Astrocyte (in vitro differentiated cells and primary cell): ENCODE measurements at regions not wholly inside any gene's neighbourhood (a gene's known extent, or its start where the extent isn't known, plus 50 kb on each side); places are given as distances from the start of the nearest gene placed in this dataset.

Experiments
- DNase-seq: peaks from one replicate; pipeline ENCODE4 v3.0.0-alpha.2; 2010; ENCODE audit warnings: low read depth
- FAIRE-seq: peaks from 2 replicates; lab custom pipeline; 2011; peaks lifted over from hg19 to GRCh38; lab: Jason Lieb, UNC
- H2AFZ ChIP-seq: 2 replicates; pipeline ENCODE4 v1.6.0; 2012; ENCODE audit warnings: low read depth, low read length, inconsistent platforms
- H3K27ac ChIP-seq: 2 replicates; pipeline ENCODE4 v1.5.1; 2011; ENCODE audit warnings: low read depth, low read length, inconsistent platforms
- H3K27me3 ChIP-seq: 2 replicates; pipeline ENCODE4 v1.6.0; 2011; ENCODE audit warnings: low read length, inconsistent platforms; ENCODE audit not compliant: insufficient read depth
- H3K36me3 ChIP-seq: 2 replicates; pipeline ENCODE4 v1.5.1; 2011; ENCODE audit warnings: low read length, inconsistent platforms; ENCODE audit not compliant: insufficient read depth
- H3K4me1 ChIP-seq: 2 replicates; pipeline ENCODE4 v1.5.1; 2011; ENCODE audit warnings: low read length, inconsistent platforms; ENCODE audit not compliant: insufficient read depth
- H3K4me2 ChIP-seq: 2 replicates; pipeline ENCODE4 v1.6.0; 2012; ENCODE audit warnings: low read length, inconsistent platforms
- H3K4me3 ChIP-seq: 2 replicates; pipeline ENCODE4 v1.5.1; 2011; ENCODE audit warnings: low read depth, mild to moderate bottlenecking, low read length, inconsistent platforms; ENCODE audit not compliant: insufficient read depth
- H3K79me2 ChIP-seq: 2 replicates; pipeline ENCODE4 v1.6.0; 2012; ENCODE audit warnings: mild to moderate bottlenecking, low read length, inconsistent platforms; ENCODE audit not compliant: insufficient read depth
- H3K9ac ChIP-seq: 2 replicates; pipeline ENCODE4 v1.6.0; 2012; ENCODE audit warnings: mild to moderate bottlenecking, low read length, inconsistent platforms
- H3K9me3 ChIP-seq: 2 replicates; pipeline ENCODE4 v1.5.1; 2012; ENCODE audit warnings: low read depth, mild to moderate bottlenecking, low read length, inconsistent platforms; ENCODE audit not compliant: insufficient read depth
- H4K20me1 ChIP-seq: 2 replicates; pipeline ENCODE4 v1.6.0; 2012; ENCODE audit warnings: low read length, inconsistent platforms; ENCODE audit not compliant: insufficient read depth
- H3K27ac Mint-ChIP-seq: one replicate; pipeline ENCODE4 v1.8.0; 2021; ENCODE audit warnings: mild to moderate bottlenecking, mixed read lengths; ENCODE audit not compliant: unreplicated experiment
- H3K27me3 Mint-ChIP-seq: one replicate; pipeline ENCODE4 v1.8.0; 2021; ENCODE audit warnings: low read depth, mixed read lengths; ENCODE audit not compliant: unreplicated experiment
- H3K36me3 Mint-ChIP-seq: one replicate; pipeline ENCODE4 v1.8.0; 2021; ENCODE audit warnings: low read depth, mixed read lengths; ENCODE audit not compliant: unreplicated experiment
- H3K4me1 Mint-ChIP-seq: one replicate; pipeline ENCODE4 v1.8.0; 2021; ENCODE audit warnings: low read depth, mixed read lengths; ENCODE audit not compliant: unreplicated experiment
- H3K4me3 Mint-ChIP-seq: one replicate; pipeline ENCODE4 v1.8.0; 2021; ENCODE audit warnings: mild to moderate bottlenecking, moderate library complexity, mixed read lengths; ENCODE audit not compliant: unreplicated experiment
- H3K9me3 Mint-ChIP-seq: one replicate; pipeline ENCODE4 v1.8.0; 2021; ENCODE audit warnings: mild to moderate bottlenecking, mixed read lengths; ENCODE audit not compliant: unreplicated experiment
- EZH2 ChIP-seq: IDR thresholded peaks from 2 replicates; pipeline ENCODE4 v1.6.1; 2012; ENCODE audit warnings: mild to moderate bottlenecking, low read length, inconsistent platforms; ENCODE audit not compliant: insufficient read depth
- TF ChIP-seq, protein P1 (sequence below): IDR thresholded peaks from 2 replicates; pipeline ENCODE4 v1.5.1; 2011; ENCODE audit warnings: low read depth, mild to moderate bottlenecking, inconsistent platforms, low read length, moderate library complexity; ENCODE audit not compliant: insufficient read depth

DNA sequence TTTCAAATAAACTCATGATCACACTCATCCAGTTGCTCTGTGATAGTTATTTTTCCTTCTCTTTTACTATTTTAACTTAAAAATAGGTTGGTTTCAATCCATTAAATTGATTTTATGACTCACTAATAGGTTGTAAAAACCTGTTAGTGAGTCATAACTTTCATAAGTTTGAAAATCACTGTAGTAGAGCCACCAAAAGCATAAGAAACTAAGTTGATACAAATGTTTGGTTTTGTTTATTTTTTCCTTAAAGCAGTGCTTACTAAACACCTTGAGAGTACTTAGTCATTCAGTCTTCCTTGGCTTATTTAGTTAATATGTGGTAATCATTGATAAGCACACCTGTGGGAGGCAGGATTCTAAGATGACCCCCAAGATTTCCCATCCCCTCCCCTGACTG, 312.1 kb upstream of the MAN1A1 start:
- H3K36me3 Mint-ChIP-seq = no peaks in the 10 kb centered on the region
- H3K9me3 Mint-ChIP-seq = peaks cover 3% of the 10 kb centered on the region
- Histone ChIP-seq H3K27me3 (no peaks in the 10 kb centered on the region), H3K4me2 (no peak overlapping the region), H3K4me1 (no peaks in the 10 kb centered on the region), H3K4me3 (no peak overlapping the region), H3K36me3 (no peaks in the 10 kb centered on the region), H3K9ac (no peak overlapping the region), H3K9me3 (no peaks in the 10 kb centered on the region), H2AFZ (no peak overlapping the region), H4K20me1 (no peaks in the 10 kb centered on the region), H3K79me2 (no peaks in the 10 kb centered on the region), H3K27ac (no peak overlapping the region)
- no peaks in the 10 kb centered on the region for H3K4me1 Mint-ChIP-seq
- no peaks in the 10 kb centered on the region for H3K27me3 Mint-ChIP-seq
- H3K27ac Mint-ChIP-seq = no peak overlapping the region
- DNase-seq (no peak), FAIRE-seq (no peak)
- TF ChIP-seq, protein P1, sequence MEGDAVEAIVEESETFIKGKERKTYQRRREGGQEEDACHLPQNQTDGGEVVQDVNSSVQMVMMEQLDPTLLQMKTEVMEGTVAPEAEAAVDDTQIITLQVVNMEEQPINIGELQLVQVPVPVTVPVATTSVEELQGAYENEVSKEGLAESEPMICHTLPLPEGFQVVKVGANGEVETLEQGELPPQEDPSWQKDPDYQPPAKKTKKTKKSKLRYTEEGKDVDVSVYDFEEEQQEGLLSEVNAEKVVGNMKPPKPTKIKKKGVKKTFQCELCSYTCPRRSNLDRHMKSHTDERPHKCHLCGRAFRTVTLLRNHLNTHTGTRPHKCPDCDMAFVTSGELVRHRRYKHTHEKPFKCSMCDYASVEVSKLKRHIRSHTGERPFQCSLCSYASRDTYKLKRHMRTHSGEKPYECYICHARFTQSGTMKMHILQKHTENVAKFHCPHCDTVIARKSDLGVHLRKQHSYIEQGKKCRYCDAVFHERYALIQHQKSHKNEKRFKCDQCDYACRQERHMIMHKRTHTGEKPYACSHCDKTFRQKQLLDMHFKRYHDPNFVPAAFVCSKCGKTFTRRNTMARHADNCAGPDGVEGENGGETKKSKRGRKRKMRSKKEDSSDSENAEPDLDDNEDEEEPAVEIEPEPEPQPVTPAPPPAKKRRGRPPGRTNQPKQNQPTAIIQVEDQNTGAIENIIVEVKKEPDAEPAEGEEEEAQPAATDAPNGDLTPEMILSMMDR = no peak
- no peak for TF ChIP-seq EZH2
- no peak overlapping the region for H3K4me3 Mint-ChIP-seq

DNA sequence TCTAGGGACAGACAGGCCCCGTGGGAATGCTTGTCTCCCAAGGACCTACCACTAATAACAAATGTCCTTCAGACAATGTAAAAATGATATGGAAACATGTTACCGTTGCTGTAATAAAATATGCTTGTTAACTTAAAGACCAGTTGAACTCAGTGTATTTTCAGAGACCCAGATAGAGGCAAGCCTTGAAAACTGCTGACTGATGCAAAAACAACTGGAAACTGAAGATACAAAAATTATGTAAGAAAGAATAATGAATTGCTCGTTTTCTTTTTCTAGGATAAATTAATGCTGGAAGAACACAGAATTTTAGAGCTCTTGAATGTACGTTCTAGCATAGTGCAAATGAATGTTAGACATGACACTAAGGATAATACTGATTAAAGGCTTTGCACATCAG, 311.5 kb upstream of the MAN1A1 start:
- Histone ChIP-seq H4K20me1 (no peaks in the 10 kb centered on the region), H3K27me3 (no peaks in the 10 kb centered on the region), H3K36me3 (no peaks in the 10 kb centered on the region), H3K4me3 (no peak overlapping the region), H3K9me3 (no peaks in the 10 kb centered on the region), H2AFZ (no peak overlapping the region), H3K79me2 (no peaks in the 10 kb centered on the region), H3K4me1 (no peaks in the 10 kb centered on the region), H3K27ac (no peak overlapping the region), H3K4me2 (no peak overlapping the region), H3K9ac (no peak overlapping the region)
- Mint-ChIP-seq H3K27ac (no peak overlapping the region), H3K27me3 (no peaks in the 10 kb centered on the region), H3K9me3 (peaks cover 3% of the 10 kb centered on the region), H3K4me1 (no peaks in the 10 kb centered on the region), H3K36me3 (no peaks in the 10 kb centered on the region), H3K4me3 (no peak overlapping the region)
- TF ChIP-seq, protein P1 = no peak
- no peak for TF ChIP-seq EZH2
- FAIRE-seq (no peak), DNase-seq (no peak)

DNA sequence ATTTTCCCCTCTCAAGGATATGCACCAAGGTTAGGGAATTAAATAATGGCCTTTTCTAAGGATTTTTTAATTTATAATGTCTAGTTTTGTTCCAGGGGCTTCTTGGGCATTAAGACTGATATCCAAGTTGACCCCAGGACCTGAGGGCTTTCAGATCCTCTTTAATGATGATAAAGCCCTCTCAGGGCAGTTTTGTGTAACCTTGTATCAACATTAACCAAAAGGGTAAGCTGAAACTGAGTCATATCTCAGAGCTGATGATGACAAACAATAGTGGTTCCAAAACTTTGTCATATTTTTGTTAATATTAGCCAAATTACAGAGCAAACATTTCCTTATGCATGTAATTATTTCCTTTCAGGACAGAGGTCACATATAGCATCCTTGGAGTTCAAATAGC, 309.4 kb upstream of the MAN1A1 start:
- no peak for FAIRE-seq
- no peaks in the 10 kb centered on the region for H3K36me3 Mint-ChIP-seq

More for the DNA sequence above, 309.4 kb upstream of the MAN1A1 start:
- Histone ChIP-seq H3K9me3 (no peaks in the 10 kb centered on the region), H3K27me3 (no peaks in the 10 kb centered on the region), H3K36me3 (no peaks in the 10 kb centered on the region), H3K27ac (no peak overlapping the region), H3K79me2 (no peaks in the 10 kb centered on the region), H4K20me1 (no peaks in the 10 kb centered on the region), H3K4me1 (no peaks in the 10 kb centered on the region), H3K9ac (no peak overlapping the region), H2AFZ (no peak overlapping the region), H3K4me3 (no peak overlapping the region), H3K4me2 (no peak overlapping the region)
- no peak for DNase-seq
- no peaks in the 10 kb centered on the region for H3K27me3 Mint-ChIP-seq
- TF ChIP-seq, protein P1 = no peak
- no peak for TF ChIP-seq EZH2
- no peaks in the 10 kb centered on the region for H3K9me3 Mint-ChIP-seq
- H3K4me3 Mint-ChIP-seq = no peak overlapping the region
- no peaks in the 10 kb centered on the region for H3K4me1 Mint-ChIP-seq
- no peak overlapping the region for H3K27ac Mint-ChIP-seq
